ENCODE measurements at regions not wholly inside any gene's neighbourhood (a gene's known extent, or its start where the extent isn't known, plus 50 kb on each side); places are given as distances from the start of the nearest gene placed in this dataset.

DNA sequence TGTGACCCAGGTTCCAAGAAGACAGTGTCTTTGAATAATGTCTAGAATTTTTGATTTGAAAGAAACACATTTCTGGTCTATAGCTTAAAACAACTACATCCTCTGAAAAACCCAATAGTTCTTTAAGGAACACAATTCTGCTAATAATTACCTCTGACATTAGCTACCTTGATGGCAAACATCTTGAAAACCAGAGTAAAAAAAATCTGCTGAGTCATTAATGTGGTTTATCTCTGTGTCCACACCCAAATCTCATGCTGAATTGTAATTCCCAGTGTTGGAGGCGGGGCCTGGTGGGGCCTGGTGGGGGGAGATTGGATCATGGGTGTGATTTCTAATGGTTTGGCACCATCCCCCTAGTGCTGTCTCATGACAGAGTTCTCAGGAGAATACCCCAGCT is 1233.8 kb downstream of the NLGN4X start:
- TF ChIP-seq POLR2AphosphoS5 (IDR thresholded peaks at IDR 0.05) (no peak), POLR2A (IDR thresholded peaks at IDR 0.05; ENCODE audit: low read depth) (no peak)
- TF ChIP-seq, protein P1, sequence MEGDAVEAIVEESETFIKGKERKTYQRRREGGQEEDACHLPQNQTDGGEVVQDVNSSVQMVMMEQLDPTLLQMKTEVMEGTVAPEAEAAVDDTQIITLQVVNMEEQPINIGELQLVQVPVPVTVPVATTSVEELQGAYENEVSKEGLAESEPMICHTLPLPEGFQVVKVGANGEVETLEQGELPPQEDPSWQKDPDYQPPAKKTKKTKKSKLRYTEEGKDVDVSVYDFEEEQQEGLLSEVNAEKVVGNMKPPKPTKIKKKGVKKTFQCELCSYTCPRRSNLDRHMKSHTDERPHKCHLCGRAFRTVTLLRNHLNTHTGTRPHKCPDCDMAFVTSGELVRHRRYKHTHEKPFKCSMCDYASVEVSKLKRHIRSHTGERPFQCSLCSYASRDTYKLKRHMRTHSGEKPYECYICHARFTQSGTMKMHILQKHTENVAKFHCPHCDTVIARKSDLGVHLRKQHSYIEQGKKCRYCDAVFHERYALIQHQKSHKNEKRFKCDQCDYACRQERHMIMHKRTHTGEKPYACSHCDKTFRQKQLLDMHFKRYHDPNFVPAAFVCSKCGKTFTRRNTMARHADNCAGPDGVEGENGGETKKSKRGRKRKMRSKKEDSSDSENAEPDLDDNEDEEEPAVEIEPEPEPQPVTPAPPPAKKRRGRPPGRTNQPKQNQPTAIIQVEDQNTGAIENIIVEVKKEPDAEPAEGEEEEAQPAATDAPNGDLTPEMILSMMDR (IDR thresholded peaks at IDR 0.05) = no peak
